ENCODE measurements at regions not wholly inside any gene's neighbourhood (a gene's known extent, or its start where the extent isn't known, plus 50 kb on each side); places are given as distances from the start of the nearest gene placed in this dataset.

GRCh38 chr2:234733795-234734600, 217.8 kb upstream of the SH3BP4 start:
- Mint-ChIP-seq H3K36me3 (ENCODE audit: insufficient read depth) (no peaks in the 10 kb centered on the region), H3K9me3 (peaks cover 9% of the 10 kb centered on the region), H3K4me1 (ENCODE audit: low read depth) (no peaks in the 10 kb centered on the region), H3K4me3 (no peak overlapping the region), H3K27me3 (ENCODE audit: low read depth) (peaks cover 30% of the 10 kb centered on the region)
- DNase-seq, result no peak
- no peak for ATAC-seq

- Mint-ChIP-seq H3K27me3 (ENCODE audit: low read depth) (peaks cover 22% of the 10 kb centered on the region), H3K4me3 (no peak overlapping the region)
Measured at GRCh38 chr2:234733093-234733489, 218.7 kb upstream of the SH3BP4 start.

DNA sequence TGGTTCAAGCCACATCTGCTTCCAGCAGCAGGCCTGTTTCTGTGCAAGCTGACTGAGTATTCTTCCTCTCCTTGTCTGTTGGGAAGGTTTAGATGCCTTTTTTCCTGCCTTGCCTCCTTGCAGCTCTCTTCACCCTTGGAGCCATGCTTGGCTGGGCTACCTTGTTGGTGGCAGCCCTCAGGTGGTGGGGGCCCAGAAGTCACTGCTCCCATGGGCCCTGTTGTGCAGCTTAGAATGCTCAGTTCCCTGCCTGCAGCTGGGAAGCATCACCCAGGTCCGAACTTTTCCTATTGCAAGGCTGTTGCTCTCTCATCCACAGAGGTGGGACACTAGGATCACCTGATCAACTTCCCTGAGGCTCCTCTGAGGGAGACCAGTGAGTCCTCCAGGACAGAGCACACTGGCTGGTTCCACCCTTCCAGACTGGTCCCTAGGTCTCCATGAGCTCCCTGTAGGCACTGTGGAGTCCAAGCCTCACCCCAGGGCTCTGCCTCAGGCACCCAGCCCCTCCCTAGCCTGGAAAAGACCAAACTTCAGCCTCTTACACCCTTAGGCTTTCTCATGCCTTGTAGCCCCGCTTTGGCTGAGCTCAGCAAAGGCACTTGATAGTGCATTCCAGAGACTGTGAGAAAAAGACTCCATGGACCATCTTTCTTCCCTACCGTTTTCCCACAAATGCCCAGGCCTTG, 219.3 kb upstream of the SH3BP4 start:
- Mint-ChIP-seq H3K4me1 (ENCODE audit: low read depth) (no peaks in the 10 kb centered on the region), H3K36me3 (ENCODE audit: insufficient read depth) (no peaks in the 10 kb centered on the region), H3K27me3 (ENCODE audit: low read depth) (peaks cover 17% of the 10 kb centered on the region), H3K4me3 (no peak overlapping the region), H3K9me3 (peaks cover 9% of the 10 kb centered on the region)
- DNase-seq (no peak), ATAC-seq (no peak)

More at GRCh38 chr2:234733093-234733489, 218.7 kb upstream of the SH3BP4 start:
- no peak for ATAC-seq
- Mint-ChIP-seq H3K4me1 (ENCODE audit: low read depth) (no peaks in the 10 kb centered on the region), H3K9me3 (peaks cover 9% of the 10 kb centered on the region), H3K36me3 (ENCODE audit: insufficient read depth) (no peaks in the 10 kb centered on the region)
- DNase-seq, result no peak

DNA sequence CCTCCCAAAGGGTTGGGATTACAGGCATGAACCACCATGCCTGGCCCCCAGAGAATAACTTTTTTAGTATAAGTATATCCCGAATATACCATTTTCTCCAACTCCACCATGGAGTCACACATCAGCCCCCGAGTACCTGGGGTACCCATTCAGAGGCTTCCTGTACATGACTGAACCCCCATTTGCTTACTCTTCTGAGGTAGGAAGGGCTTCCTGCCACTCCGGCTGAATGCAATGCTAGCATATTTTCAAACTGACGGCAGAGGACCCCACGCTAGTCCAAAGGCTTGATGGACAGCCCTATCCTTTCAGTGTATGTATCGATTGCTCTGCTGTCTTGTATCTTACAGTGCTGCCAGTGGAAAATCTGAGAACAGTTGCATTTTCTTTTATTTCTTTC, 220.6 kb upstream of the SH3BP4 start:
- Mint-ChIP-seq H3K4me1 (ENCODE audit: low read depth) (no peaks in the 10 kb centered on the region), H3K36me3 (ENCODE audit: insufficient read depth) (no peaks in the 10 kb centered on the region), H3K4me3 (no peak overlapping the region), H3K9me3 (peaks cover 9% of the 10 kb centered on the region), H3K27me3 (ENCODE audit: low read depth) (peaks cover 13% of the 10 kb centered on the region)
- no peak for ATAC-seq
- DNase-seq, result no peak

DNA sequence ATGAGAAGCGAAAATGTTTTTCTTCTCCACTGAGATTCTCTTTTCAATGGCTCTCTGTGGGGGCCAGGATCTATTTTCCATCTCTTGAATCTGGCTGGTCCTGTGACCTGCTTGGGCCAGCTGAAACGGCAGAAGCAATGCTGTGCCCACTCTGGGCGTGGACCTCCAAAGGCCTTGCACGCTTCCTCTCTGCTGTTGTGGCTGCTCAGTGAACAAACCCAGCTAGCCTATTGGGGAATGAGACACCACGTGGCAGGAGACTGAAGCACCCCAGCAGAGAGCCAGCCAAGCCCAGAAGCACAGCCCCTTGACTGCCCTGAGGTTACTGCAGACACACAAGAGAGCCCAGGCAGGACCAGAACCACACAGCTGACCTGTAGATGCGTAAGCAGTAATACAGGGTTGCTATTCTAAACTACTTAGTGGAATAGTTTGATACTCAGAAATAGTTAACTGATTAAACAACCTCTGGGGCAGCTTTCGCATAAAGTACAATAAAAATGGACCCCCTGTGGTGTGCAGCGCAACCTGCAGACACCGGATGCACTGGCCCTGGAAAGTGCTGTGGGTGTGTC, 221.7 kb upstream of the SH3BP4 start:
- Mint-ChIP-seq H3K4me1 (ENCODE audit: low read depth) (no peaks in the 10 kb centered on the region), H3K36me3 (ENCODE audit: insufficient read depth) (no peaks in the 10 kb centered on the region), H3K4me3 (no peak overlapping the region), H3K27me3 (ENCODE audit: low read depth) (peaks cover 9% of the 10 kb centered on the region), H3K9me3 (peaks cover 4% of the 10 kb centered on the region)
- ATAC-seq, result no peak
- DNase-seq, result no peak

DNA sequence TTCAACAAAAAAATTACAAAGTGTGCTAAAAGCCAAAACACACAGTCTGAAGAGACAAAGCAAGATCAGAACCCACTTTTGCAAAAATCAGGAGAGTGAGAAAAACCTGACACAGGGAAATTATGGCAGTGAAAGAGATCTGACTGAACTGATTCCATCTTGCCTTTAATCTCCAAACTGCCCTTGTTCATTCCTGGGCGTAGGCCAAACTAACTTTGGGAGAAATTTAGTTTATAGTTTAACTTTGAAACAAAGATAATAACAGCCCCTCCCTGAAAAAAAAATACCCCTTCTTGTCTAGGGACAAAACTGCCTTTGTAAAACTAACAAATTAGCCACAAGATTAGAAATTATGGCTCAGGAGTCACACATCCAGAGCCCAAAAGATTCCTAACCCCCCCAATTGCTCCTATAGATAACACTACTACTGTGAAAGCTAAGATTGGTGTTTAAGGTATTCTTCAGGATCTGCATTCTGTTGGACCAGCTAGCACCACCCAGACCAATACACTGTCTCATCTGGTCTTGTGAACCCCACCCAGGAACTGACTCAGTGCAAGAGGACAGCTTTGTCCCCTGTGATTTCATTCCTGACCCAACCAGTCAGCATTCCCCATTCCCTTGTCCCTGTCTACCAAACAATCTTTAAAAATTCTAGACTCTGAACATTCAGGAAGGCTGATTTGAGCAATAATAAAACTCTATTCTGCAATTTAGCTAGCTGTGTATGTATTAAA, 226.1 kb upstream of the SH3BP4 start:
- H3K36me3 Mint-ChIP-seq (ENCODE audit: insufficient read depth), result no peaks in the 10 kb centered on the region
- H3K4me3 Mint-ChIP-seq, result no peak overlapping the region
- no peaks in the 10 kb centered on the region for H3K4me1 Mint-ChIP-seq (ENCODE audit: low read depth)
- ATAC-seq (no peak), DNase-seq (no peak)
- H3K27me3 Mint-ChIP-seq (ENCODE audit: low read depth), result peaks cover 3% of the 10 kb centered on the region
- H3K9me3 Mint-ChIP-seq, result no peaks in the 10 kb centered on the region

GRCh38 chr2:234724850-234725249, 227.0 kb upstream of the SH3BP4 start:
- H3K4me3 Mint-ChIP-seq, result no peak overlapping the region
- ATAC-seq (no peak), DNase-seq (no peak)
- H3K4me1 Mint-ChIP-seq (ENCODE audit: low read depth), result no peaks in the 10 kb centered on the region
- no peaks in the 10 kb centered on the region for H3K9me3 Mint-ChIP-seq
- no peaks in the 10 kb centered on the region for H3K36me3 Mint-ChIP-seq (ENCODE audit: insufficient read depth)
- peaks cover 5% of the 10 kb centered on the region for H3K27me3 Mint-ChIP-seq (ENCODE audit: low read depth)

- no peak for ATAC-seq
- no peak for DNase-seq
- H3K9me3 Mint-ChIP-seq, result no peaks in the 10 kb centered on the region
- no peaks in the 10 kb centered on the region for H3K4me1 Mint-ChIP-seq (ENCODE audit: low read depth)
- no peaks in the 10 kb centered on the region for H3K36me3 Mint-ChIP-seq (ENCODE audit: insufficient read depth)
- peaks cover 6% of the 10 kb centered on the region for H3K27me3 Mint-ChIP-seq (ENCODE audit: low read depth)
- no peak overlapping the region for H3K4me3 Mint-ChIP-seq
Measured at GRCh38 chr2:234723400-234723799, 226.5 kb upstream of the ARL4C start.

- Mint-ChIP-seq H3K4me1 (ENCODE audit: low read depth) (no peaks in the 10 kb centered on the region), H3K9me3 (no peaks in the 10 kb centered on the region), H3K36me3 (ENCODE audit: insufficient read depth) (no peaks in the 10 kb centered on the region), H3K4me3 (no peak overlapping the region), H3K27me3 (ENCODE audit: low read depth) (peaks cover 8% of the 10 kb centered on the region)
- DNase-seq, result no peak
- ATAC-seq, result no peak
Measured at GRCh38 chr2:234722176-234722575, 225.3 kb upstream of the ARL4C start.

DNA sequence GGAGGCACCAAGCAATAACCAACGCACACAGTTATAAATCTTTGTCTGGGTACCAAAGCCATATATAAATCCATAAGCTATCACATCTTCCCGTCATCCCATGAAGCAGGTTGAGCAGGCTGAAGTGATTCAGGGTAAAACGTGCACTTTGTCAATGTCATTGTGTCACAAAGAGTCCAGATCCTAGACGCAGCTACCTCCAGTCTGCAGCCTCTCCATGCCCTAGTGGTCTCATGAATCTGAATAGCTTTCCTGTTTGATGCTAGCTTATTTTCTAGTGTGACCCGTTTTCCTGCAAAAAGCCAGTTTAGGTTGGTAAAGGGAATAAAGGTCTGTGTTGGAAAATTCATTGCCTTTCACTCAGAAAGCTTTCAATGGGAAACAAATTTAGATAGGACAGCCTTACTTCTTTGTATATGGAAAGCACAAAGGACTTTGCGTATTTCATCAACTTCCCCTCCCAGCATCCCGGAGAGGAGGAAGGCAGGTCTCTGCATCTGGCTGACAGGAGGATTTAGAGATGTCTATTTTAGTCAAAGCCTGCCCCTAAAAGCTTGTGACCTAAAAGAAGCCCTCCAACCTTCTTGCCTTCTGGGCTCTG, 222.3 kb upstream of the ARL4C start:
- Mint-ChIP-seq H3K36me3 (ENCODE audit: insufficient read depth) (no peaks in the 10 kb centered on the region), H3K27me3 (ENCODE audit: low read depth) (peaks cover 5% of the 10 kb centered on the region), H3K4me1 (ENCODE audit: low read depth) (no peaks in the 10 kb centered on the region), H3K4me3 (no peak overlapping the region), H3K9me3 (no peaks in the 10 kb centered on the region)
- DNase-seq, result no peak
- no peak for ATAC-seq

DNA sequence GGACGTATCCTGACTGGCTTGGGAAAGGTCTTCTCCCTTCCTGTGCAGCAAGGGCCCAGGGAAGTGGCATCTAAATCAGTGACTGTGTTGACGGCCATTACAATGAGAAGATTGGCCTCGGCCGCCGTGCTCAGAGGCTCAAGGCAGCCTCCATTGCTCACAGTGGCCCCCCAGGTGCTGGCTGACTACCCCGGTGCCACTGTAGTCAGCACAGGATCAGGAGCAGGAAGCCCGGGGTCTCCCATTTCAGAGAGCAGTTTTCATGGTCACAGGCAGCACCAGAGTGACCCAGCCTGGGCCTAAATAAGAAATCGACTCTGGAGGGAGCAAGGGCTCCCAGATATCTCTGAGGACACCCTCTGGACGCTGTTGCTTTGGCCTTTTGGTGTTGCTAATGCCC, 219.4 kb upstream of the ARL4C start:
- Mint-ChIP-seq H3K4me1 (ENCODE audit: low read depth) (no peaks in the 10 kb centered on the region), H3K36me3 (ENCODE audit: insufficient read depth) (no peaks in the 10 kb centered on the region), H3K27me3 (ENCODE audit: low read depth) (peaks cover 7% of the 10 kb centered on the region), H3K9me3 (no peaks in the 10 kb centered on the region), H3K4me3 (no peak overlapping the region)
- ATAC-seq (no peak), DNase-seq (no peak)

- Mint-ChIP-seq H3K9me3 (no peaks in the 10 kb centered on the region), H3K36me3 (ENCODE audit: insufficient read depth) (no peaks in the 10 kb centered on the region), H3K27me3 (ENCODE audit: low read depth) (peaks cover 7% of the 10 kb centered on the region), H3K4me1 (ENCODE audit: low read depth) (no peaks in the 10 kb centered on the region), H3K4me3 (no peak overlapping the region)
- ATAC-seq (no peak), DNase-seq (no peak)
Measured at GRCh38 chr2:234715671-234716250, 218.9 kb upstream of the ARL4C start.

- no peaks in the 10 kb centered on the region for H3K36me3 Mint-ChIP-seq (ENCODE audit: insufficient read depth)
- no peaks in the 10 kb centered on the region for H3K9me3 Mint-ChIP-seq
- DNase-seq, result no peak
- peaks cover 8% of the 10 kb centered on the region for H3K27me3 Mint-ChIP-seq (ENCODE audit: low read depth)
- no peaks in the 10 kb centered on the region for H3K4me1 Mint-ChIP-seq (ENCODE audit: low read depth)
- ATAC-seq, result no peak
- H3K4me3 Mint-ChIP-seq, result no peak overlapping the region
Measured at GRCh38 chr2:234714711-234715110, 217.8 kb upstream of the ARL4C start.

DNA sequence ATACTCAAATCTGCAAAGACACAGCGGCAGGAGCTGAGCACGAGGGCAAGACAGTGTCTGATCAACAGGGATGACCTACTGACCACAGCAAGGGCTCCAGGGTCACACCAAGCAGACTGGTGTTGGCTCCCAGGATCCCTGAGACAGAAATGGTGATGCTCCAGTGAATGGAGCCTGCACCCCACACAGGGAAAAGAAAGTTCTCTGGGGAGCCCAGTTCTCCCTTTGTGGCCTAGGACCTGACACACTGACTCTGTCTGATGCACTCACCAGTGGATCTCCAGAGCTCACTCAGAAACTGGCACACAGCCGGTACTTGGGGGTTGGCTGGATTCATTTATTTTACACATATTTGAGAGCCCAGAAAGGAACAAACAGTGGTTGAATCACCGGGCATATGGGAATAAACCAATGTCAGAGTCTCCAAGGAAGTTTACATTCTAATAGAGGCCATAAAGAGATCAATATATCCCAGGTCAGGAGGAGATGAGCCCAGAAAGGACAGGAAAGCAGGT, 215.6 kb upstream of the ARL4C start:
- ATAC-seq, result no peak
- H3K27me3 Mint-ChIP-seq (ENCODE audit: low read depth), result peaks cover 11% of the 10 kb centered on the region
- H3K4me1 Mint-ChIP-seq (ENCODE audit: low read depth), result no peaks in the 10 kb centered on the region

More for the DNA sequence above, 215.6 kb upstream of the ARL4C start:
- Mint-ChIP-seq H3K36me3 (ENCODE audit: insufficient read depth) (no peaks in the 10 kb centered on the region), H3K9me3 (no peaks in the 10 kb centered on the region), H3K4me3 (no peak overlapping the region)
- DNase-seq, result no peak

Measured in activated T-cell treated with anti-CD3 and anti-CD28 coated beads, Interleukin-2, amount 50 U/mL, for 4 hours (primary cell).